ENCODE measurements at regions not wholly inside any gene's neighbourhood (a gene's known extent, or its start where the extent isn't known, plus 50 kb on each side); places are given as distances from the start of the nearest gene placed in this dataset.

DNA sequence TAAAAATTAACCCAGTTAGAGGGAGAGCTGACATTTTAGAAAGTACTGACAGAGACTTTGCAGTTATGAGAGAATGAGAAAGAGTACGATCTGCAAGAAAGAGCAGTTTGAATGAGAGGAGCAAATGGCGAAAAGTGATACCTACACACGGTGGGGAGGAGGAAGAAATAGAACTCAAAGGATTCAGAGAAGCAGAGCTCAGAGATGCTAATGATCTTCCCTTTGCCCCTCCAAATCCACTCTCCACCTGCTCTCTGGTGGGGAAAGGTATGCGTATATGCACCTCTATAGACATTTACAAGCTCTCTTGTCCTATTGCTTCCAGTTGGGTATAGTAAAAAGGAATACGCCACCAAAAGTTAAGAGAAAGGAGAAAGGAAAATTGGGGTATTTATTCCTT, 123.3 kb upstream of the TTC14 start:
- Histone ChIP-seq H3K9me3 (no peaks in the 10 kb centered on the region), H3K36me3 (ENCODE audit: control insufficient read depth, insufficient read depth, low read length) (no peaks in the 10 kb centered on the region), H3K4me3 (ENCODE audit: low read depth, low read length) (no peak overlapping the region), H3K4me1 (no peaks in the 10 kb centered on the region), H3K27me3 (replicated peaks; ENCODE audit: control insufficient read depth, insufficient read depth, low read length) (no peaks in the 10 kb centered on the region)
- peaks cover 3% of the 10 kb centered on the region for H3K27me3 Mint-ChIP-seq (ENCODE audit: insufficient read depth, unreplicated experiment)
- no peak for DNase-seq
- H3K4me1 Mint-ChIP-seq (ENCODE audit: low read depth, unreplicated experiment): no peaks in the 10 kb centered on the region
- ChIA-PET CTCF (no interaction called here), POLR2A (no interaction called here)
- H3K36me3 Mint-ChIP-seq (ENCODE audit: insufficient read depth, unreplicated experiment): no peaks in the 10 kb centered on the region
- no TSS peak for BruUV-seq (replicated peaks)
- TF ChIP-seq, protein P1, sequence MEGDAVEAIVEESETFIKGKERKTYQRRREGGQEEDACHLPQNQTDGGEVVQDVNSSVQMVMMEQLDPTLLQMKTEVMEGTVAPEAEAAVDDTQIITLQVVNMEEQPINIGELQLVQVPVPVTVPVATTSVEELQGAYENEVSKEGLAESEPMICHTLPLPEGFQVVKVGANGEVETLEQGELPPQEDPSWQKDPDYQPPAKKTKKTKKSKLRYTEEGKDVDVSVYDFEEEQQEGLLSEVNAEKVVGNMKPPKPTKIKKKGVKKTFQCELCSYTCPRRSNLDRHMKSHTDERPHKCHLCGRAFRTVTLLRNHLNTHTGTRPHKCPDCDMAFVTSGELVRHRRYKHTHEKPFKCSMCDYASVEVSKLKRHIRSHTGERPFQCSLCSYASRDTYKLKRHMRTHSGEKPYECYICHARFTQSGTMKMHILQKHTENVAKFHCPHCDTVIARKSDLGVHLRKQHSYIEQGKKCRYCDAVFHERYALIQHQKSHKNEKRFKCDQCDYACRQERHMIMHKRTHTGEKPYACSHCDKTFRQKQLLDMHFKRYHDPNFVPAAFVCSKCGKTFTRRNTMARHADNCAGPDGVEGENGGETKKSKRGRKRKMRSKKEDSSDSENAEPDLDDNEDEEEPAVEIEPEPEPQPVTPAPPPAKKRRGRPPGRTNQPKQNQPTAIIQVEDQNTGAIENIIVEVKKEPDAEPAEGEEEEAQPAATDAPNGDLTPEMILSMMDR (IDR thresholded peaks at IDR 0.05; ENCODE audit: insufficient read depth in 1 of 2, low read depth in 1 of 2, low read length in 1 of 2, severe bottlenecking in 1 of 2, unreplicated experiment in 1 of 2): no peak
- no peak overlapping the region for H3K4me3 Mint-ChIP-seq (ENCODE audit: unreplicated experiment)
- intact Hi-C loops (cut with micrococcal nuclease; ENCODE audit: unreplicated experiment): no loop called here
- H3K27ac Mint-ChIP-seq (ENCODE audit: unreplicated experiment): no peak overlapping the region
- H3K9me3 Mint-ChIP-seq (ENCODE audit: unreplicated experiment): no peaks in the 10 kb centered on the region

DNA sequence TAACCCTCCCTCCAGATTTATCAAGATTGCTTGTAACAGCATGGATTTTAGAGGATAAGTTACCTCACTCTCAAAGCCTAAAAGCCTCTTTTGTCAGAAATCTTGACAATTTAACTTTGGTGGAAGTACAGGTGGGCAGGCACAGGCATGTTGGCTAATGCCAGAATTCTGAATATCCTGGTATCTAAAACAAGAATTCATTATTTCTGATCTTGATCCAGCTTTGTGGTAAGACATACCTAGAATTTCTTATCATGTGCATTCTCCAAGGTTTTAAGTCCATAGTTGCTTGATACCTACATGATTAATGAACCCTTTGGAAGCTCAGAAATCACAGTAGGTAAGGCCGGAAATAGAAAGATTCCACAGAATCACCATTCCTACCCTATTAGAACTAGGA, 109.9 kb upstream of the TTC14 start:
- intact Hi-C loops (cut with micrococcal nuclease; ENCODE audit: unreplicated experiment): no loop called here
- TF ChIP-seq, protein P1 (IDR thresholded peaks at IDR 0.05; ENCODE audit: insufficient read depth in 1 of 2, low read depth in 1 of 2, low read length in 1 of 2, severe bottlenecking in 1 of 2, unreplicated experiment in 1 of 2): no peak
- ChIA-PET CTCF (no interaction called here), POLR2A (no interaction called here)
- Mint-ChIP-seq H3K4me1 (ENCODE audit: low read depth, unreplicated experiment) (no peaks in the 10 kb centered on the region), H3K36me3 (ENCODE audit: insufficient read depth, unreplicated experiment) (no peaks in the 10 kb centered on the region), H3K9me3 (ENCODE audit: unreplicated experiment) (no peaks in the 10 kb centered on the region), H3K27ac (ENCODE audit: unreplicated experiment) (no peak overlapping the region), H3K27me3 (ENCODE audit: insufficient read depth, unreplicated experiment) (no peaks in the 10 kb centered on the region), H3K4me3 (ENCODE audit: unreplicated experiment) (no peak overlapping the region)
- Histone ChIP-seq H3K27me3 (replicated peaks; ENCODE audit: control insufficient read depth, insufficient read depth, low read length) (no peaks in the 10 kb centered on the region), H3K4me3 (ENCODE audit: low read depth, low read length) (no peak overlapping the region), H3K36me3 (ENCODE audit: control insufficient read depth, insufficient read depth, low read length) (no peaks in the 10 kb centered on the region), H3K4me1 (no peaks in the 10 kb centered on the region), H3K9me3 (no peaks in the 10 kb centered on the region)
- DNase-seq: no peak
- no TSS peak for BruUV-seq (replicated peaks)

DNA sequence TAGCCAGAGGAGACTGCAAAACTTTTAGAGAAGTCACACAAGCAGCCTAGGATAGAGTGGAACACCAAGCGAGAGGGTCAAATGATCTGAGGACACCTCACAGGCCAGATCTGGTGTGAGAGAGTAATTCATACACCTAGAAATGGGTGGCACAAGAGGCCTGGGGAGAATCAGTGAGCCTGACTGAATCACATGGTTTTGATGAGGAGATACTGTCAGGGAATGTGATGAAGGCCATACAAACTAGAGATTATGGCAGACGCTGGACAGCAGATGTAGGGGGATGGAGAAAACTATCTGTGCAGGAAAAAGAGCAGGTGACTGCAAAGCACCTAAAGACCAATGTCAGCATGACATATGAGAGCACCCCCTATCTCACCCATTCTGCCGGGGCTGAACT, 105.0 kb upstream of the TTC14 start:
- Histone ChIP-seq H3K4me3 (ENCODE audit: low read depth, low read length) (no peak overlapping the region), H3K27me3 (replicated peaks; ENCODE audit: control insufficient read depth, insufficient read depth, low read length) (no peaks in the 10 kb centered on the region), H3K4me1 (no peaks in the 10 kb centered on the region), H3K9me3 (no peaks in the 10 kb centered on the region), H3K36me3 (ENCODE audit: control insufficient read depth, insufficient read depth, low read length) (no peaks in the 10 kb centered on the region)
- TF ChIP-seq, protein P1 (IDR thresholded peaks at IDR 0.05; ENCODE audit: insufficient read depth in 1 of 2, low read depth in 1 of 2, low read length in 1 of 2, severe bottlenecking in 1 of 2, unreplicated experiment in 1 of 2): no peak
- no peaks in the 10 kb centered on the region for H3K36me3 Mint-ChIP-seq (ENCODE audit: insufficient read depth, unreplicated experiment)
- BruUV-seq (replicated peaks): no TSS peak
- H3K9me3 Mint-ChIP-seq (ENCODE audit: unreplicated experiment): no peaks in the 10 kb centered on the region
- no peak for DNase-seq
- no peak overlapping the region for H3K4me3 Mint-ChIP-seq (ENCODE audit: unreplicated experiment)
- CTCF ChIA-PET: no interaction called here
- POLR2A ChIA-PET: no interaction called here
- H3K27ac Mint-ChIP-seq (ENCODE audit: unreplicated experiment): no peak overlapping the region
- no peaks in the 10 kb centered on the region for H3K4me1 Mint-ChIP-seq (ENCODE audit: low read depth, unreplicated experiment)
- no peaks in the 10 kb centered on the region for H3K27me3 Mint-ChIP-seq (ENCODE audit: insufficient read depth, unreplicated experiment)
- intact Hi-C loops (cut with micrococcal nuclease; ENCODE audit: unreplicated experiment): no loop called here

All from Caco-2 (cell line).